ENCODE measurements at regions not wholly inside any gene's neighbourhood (a gene's known extent, or its start where the extent isn't known, plus 50 kb on each side); places are given as distances from the start of the nearest gene placed in this dataset.

DNA sequence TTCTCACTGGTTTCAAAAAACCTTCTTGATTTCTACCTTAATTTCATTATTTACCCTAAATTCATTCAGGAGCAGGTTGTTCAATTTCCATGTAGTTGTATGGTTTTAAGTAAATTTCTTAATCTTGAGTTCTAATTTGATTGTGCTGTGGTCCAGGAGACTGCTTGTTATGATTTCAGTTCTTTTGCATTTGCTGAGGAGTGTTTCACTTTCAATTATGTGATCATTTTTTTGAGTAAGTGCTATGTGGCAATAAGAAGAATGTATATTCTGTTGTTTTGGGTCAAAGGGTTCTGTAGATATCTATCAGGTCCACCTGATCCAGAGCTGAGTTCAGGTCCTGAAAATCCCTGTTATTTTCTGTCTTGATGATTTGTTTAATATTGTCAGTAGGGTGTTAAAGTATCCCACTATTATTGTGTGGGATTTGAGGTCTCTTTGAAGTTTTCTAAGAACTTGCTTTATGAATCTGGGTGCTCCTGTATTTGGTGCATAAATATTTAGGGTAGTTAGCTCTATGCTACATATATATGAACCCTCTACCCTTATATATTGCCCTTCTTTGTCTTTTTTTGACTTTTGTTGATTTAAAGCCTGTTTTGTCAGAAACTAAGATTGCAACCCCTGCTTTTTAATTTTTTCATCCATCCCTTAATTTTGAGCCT is 158.4 kb upstream of the TPRG1 start:
- TF ChIP-seq, protein P1, sequence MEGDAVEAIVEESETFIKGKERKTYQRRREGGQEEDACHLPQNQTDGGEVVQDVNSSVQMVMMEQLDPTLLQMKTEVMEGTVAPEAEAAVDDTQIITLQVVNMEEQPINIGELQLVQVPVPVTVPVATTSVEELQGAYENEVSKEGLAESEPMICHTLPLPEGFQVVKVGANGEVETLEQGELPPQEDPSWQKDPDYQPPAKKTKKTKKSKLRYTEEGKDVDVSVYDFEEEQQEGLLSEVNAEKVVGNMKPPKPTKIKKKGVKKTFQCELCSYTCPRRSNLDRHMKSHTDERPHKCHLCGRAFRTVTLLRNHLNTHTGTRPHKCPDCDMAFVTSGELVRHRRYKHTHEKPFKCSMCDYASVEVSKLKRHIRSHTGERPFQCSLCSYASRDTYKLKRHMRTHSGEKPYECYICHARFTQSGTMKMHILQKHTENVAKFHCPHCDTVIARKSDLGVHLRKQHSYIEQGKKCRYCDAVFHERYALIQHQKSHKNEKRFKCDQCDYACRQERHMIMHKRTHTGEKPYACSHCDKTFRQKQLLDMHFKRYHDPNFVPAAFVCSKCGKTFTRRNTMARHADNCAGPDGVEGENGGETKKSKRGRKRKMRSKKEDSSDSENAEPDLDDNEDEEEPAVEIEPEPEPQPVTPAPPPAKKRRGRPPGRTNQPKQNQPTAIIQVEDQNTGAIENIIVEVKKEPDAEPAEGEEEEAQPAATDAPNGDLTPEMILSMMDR (conservative IDR thresholded peaks at IDR 0.05 in 1 of 2, IDR thresholded peaks at IDR 0.05 in 1 of 2; ENCODE audit: extremely low read depth in 1 of 2, insufficient read depth in 1 of 2, low read depth in 1 of 2, low read length in 2 of 2), result no peak
- no peak for TF ChIP-seq EZH2 (IDR thresholded peaks at IDR 0.05; ENCODE audit: borderline replicate concordance, low read length)
